ENCODE measurements at regions not wholly inside any gene's neighbourhood (a gene's known extent, or its start where the extent isn't known, plus 50 kb on each side); places are given as distances from the start of the nearest gene placed in this dataset.

DNA sequence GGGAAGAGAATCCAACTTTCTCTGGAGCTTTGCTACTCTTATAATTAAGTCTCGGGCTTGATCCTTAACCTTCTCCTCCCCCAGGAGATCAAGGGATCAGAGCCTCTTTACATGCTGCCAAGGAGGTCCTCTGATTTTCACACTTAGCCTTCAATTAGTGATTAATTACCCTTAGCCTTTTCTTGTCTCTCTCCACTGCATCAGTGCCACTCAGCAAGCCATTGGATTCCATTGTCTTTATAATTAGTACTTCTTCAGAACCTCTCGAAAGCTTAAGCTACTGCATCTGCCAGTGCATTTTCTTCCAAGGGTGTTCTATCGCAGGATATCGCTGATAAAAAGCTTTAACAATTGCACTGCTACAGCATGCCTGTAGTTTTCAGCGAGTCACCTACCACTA lies 477.0 kb upstream of the MEIS1 start:
- H3K36me3 ChIP-seq (ENCODE audit: control insufficient read depth, insufficient read depth, low read length) = no peaks in the 10 kb centered on the region
- no peak overlapping the region for H3K4me2 ChIP-seq (ENCODE audit: low read length)
- no peak overlapping the region for H3K27ac ChIP-seq
- no peak overlapping the region for H3K9ac ChIP-seq
- H3K9me3 ChIP-seq (ENCODE audit: control insufficient read depth, low read length) = no peaks in the 10 kb centered on the region
- H3K79me2 ChIP-seq = no peaks in the 10 kb centered on the region
- no peak overlapping the region for H2AFZ ChIP-seq
- TF ChIP-seq, protein P1, sequence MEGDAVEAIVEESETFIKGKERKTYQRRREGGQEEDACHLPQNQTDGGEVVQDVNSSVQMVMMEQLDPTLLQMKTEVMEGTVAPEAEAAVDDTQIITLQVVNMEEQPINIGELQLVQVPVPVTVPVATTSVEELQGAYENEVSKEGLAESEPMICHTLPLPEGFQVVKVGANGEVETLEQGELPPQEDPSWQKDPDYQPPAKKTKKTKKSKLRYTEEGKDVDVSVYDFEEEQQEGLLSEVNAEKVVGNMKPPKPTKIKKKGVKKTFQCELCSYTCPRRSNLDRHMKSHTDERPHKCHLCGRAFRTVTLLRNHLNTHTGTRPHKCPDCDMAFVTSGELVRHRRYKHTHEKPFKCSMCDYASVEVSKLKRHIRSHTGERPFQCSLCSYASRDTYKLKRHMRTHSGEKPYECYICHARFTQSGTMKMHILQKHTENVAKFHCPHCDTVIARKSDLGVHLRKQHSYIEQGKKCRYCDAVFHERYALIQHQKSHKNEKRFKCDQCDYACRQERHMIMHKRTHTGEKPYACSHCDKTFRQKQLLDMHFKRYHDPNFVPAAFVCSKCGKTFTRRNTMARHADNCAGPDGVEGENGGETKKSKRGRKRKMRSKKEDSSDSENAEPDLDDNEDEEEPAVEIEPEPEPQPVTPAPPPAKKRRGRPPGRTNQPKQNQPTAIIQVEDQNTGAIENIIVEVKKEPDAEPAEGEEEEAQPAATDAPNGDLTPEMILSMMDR (IDR thresholded peaks at IDR 0.05) = no peak
- no peaks in the 10 kb centered on the region for H3K4me1 ChIP-seq
- H3K4me3 ChIP-seq (ENCODE audit: low read depth, low read length) = no peak overlapping the region
- no peaks in the 10 kb centered on the region for H3K27me3 ChIP-seq (ENCODE audit: control insufficient read depth, insufficient read depth, low read length)

DNA sequence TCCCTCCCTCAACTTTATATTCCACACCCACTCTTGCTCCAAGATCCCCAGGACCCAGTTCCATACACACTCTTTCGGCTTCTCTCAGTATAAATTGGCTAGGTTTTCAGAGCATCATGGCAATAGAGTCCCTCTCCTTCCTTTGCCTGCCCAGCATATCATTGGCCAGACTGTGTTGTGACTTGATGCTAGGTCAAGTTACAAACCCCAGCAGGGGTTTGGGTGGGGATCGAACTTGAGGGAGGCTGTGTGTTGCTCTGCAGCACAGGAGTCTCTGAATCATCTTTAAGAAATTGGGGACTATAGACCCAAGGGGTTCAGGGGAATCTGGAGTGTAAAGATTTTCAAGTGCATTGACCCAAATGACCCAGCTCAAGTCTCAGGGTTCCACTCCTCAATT lies 477.5 kb upstream of the MEIS1 start:
- Histone ChIP-seq H3K27ac (no peak overlapping the region), H3K4me1 (no peaks in the 10 kb centered on the region), H3K9ac (no peak overlapping the region), H3K36me3 (ENCODE audit: control insufficient read depth, insufficient read depth, low read length) (no peaks in the 10 kb centered on the region), H3K4me2 (ENCODE audit: low read length) (no peak overlapping the region), H3K27me3 (ENCODE audit: control insufficient read depth, insufficient read depth, low read length) (no peaks in the 10 kb centered on the region), H3K4me3 (ENCODE audit: low read depth, low read length) (no peak overlapping the region), H3K79me2 (no peaks in the 10 kb centered on the region), H2AFZ (no peak overlapping the region), H3K9me3 (ENCODE audit: control insufficient read depth, low read length) (no peaks in the 10 kb centered on the region)
- TF ChIP-seq, protein P1 (IDR thresholded peaks at IDR 0.05) = no peak

DNA sequence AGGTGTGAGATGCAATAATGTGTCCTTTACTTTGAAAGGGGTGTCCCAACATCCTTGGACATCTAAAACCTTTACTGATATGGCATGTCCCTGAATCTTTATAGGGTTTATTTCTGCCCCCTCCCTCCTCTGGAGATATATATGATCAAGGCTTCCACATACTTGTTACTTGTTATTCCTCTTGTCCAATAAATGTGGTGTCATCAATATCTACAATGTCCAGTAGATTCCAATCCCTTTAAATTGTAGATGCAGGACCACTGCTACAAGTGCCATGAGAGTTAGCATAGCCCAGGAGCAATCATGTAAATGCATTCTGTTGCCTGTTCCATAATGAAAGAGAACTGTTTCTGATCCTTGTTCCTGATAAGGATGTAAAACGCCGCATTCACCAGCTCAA lies 479.7 kb upstream of the MEIS1 start:
- Histone ChIP-seq H2AFZ (no peak overlapping the region), H3K9me3 (ENCODE audit: control insufficient read depth, low read length) (no peaks in the 10 kb centered on the region), H3K27me3 (ENCODE audit: control insufficient read depth, insufficient read depth, low read length) (no peaks in the 10 kb centered on the region), H3K36me3 (ENCODE audit: control insufficient read depth, insufficient read depth, low read length) (no peaks in the 10 kb centered on the region), H3K4me3 (ENCODE audit: low read depth, low read length) (no peak overlapping the region), H3K27ac (no peak overlapping the region), H3K79me2 (no peaks in the 10 kb centered on the region), H3K4me1 (peaks cover 6% of the 10 kb centered on the region), H3K4me2 (ENCODE audit: low read length) (no peak overlapping the region), H3K9ac (no peak overlapping the region)
- TF ChIP-seq, protein P1 (IDR thresholded peaks at IDR 0.05) = no peak

DNA sequence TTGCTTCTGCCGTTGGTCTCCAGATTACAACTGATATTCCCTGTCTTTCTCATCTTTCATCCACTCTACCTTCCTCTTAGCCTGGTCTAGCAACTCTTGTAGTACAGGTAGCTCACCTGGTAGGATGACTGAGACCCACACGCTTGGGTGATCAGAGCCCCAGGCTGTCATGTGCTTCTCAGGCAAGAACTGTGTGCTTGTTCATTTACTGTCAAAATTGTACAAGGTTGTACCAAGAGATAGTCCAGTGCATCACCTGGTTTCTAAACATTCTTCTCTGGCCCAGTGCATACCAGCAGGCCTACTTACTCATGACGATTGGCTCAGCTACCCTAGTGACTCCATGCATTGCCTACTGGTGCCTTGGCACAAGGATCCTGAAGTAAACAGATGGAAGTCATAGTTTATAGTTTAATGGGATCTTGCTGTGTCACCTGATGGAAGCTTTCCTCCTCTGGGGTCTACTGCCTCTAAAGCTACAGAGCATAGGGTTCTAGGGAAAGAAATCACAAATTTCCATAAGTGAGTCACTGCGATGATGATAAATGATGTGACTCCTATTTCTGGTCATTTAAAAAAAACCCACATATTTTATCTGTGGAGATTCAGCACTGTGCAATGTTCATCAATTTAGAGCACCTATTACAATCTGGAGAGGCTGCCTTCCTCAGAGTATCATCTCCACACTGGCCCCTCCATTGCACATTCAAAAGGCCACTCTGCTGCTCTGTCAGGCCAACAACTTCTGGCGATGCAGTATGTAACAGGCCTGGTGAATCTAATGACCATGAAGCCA lies 481.8 kb upstream of the MEIS1 start:
- Histone ChIP-seq H3K4me2 (ENCODE audit: low read length) (no peak overlapping the region), H3K27ac (no peak overlapping the region), H3K79me2 (no peaks in the 10 kb centered on the region), H3K9ac (no peak overlapping the region), H3K4me3 (ENCODE audit: low read depth, low read length) (no peak overlapping the region), H3K4me1 (peaks cover 6% of the 10 kb centered on the region), H3K27me3 (ENCODE audit: control insufficient read depth, insufficient read depth, low read length) (no peaks in the 10 kb centered on the region), H2AFZ (no peak overlapping the region), H3K36me3 (ENCODE audit: control insufficient read depth, insufficient read depth, low read length) (no peaks in the 10 kb centered on the region), H3K9me3 (ENCODE audit: control insufficient read depth, low read length) (no peaks in the 10 kb centered on the region)
- TF ChIP-seq, protein P1 (IDR thresholded peaks at IDR 0.05) = no peak

DNA sequence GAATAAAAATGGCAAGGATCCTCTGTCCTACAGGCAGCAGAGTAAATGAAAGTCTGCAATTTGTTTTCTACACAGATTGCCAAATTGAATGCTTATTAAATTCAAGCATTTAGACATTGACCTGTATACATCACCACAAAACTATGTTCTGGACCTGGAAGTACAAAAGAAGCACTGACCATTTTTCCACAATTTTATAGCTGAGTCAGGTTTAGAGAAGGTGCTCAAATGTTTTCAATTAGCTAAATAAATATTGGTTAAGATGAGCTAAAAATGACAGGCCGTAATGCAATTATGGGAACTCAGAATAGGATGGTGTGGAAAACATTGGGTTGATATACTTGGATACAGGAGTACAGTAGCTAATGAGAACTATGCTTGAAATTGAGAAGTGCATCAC lies 490.7 kb upstream of the MEIS1 start:
- Histone ChIP-seq H3K4me1 (no peaks in the 10 kb centered on the region), H3K9ac (no peak overlapping the region), H3K79me2 (no peaks in the 10 kb centered on the region), H3K4me2 (ENCODE audit: low read length) (no peak overlapping the region), H3K4me3 (ENCODE audit: low read depth, low read length) (no peak overlapping the region), H3K27me3 (ENCODE audit: control insufficient read depth, insufficient read depth, low read length) (no peaks in the 10 kb centered on the region), H3K36me3 (ENCODE audit: control insufficient read depth, insufficient read depth, low read length) (no peaks in the 10 kb centered on the region), H2AFZ (no peak overlapping the region), H3K9me3 (ENCODE audit: control insufficient read depth, low read length) (no peaks in the 10 kb centered on the region), H3K27ac (no peak overlapping the region)
- TF ChIP-seq, protein P1 (IDR thresholded peaks at IDR 0.05) = no peak
